MM.1S (cell line): ENCODE measurements at regions not wholly inside any gene's neighbourhood (a gene's known extent, or its start where the extent isn't known, plus 50 kb on each side); places are given as distances from the start of the nearest gene placed in this dataset.

Experiments used
- CTCF ChIP-seq: fragments of 300-600 bp; sonication (generic); IDR thresholded peaks from 2 replicates; pipeline ENCODE4 v1.5.1; 2016; ENCODE audit warnings: antibody characterized with exemption, low read length, mixed read lengths
- EZH2phosphoT487 ChIP-seq: fragments of 300-600 bp; sonication (generic); IDR thresholded peaks from 2 replicates; pipeline ENCODE4 v1.6.1; 2018; ENCODE audit warnings: antibody characterized with exemption, low read length

GRCh38 chr6:16932920-16933319 is 168.9 kb upstream of the STMND1 start:
- TF ChIP-seq CTCF (no peak), EZH2phosphoT487 (no peak)
